ENCODE measurements at regions not wholly inside any gene's neighbourhood (a gene's known extent, or its start where the extent isn't known, plus 50 kb on each side); places are given as distances from the start of the nearest gene placed in this dataset.

DNA sequence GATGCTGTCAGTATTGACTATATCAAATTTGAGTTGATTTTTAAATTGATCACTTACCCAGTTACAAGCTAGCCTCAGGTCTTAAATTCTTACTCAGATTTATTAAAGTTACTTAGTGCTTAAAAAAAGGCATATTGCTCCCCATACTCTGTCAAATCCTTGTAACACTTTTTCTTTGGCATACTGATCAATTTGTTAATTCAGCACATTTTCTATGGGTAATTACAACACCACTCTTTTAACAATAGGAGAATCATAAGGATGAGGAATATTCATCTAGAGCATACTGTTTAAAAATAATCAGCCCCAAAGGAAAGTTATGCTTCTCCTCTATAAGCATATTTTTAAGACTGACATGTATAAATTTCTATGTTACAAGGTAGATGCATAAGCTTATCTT lies 482.5 kb downstream of the PABPC4L start:
- DNase-seq = no peak

DNA sequence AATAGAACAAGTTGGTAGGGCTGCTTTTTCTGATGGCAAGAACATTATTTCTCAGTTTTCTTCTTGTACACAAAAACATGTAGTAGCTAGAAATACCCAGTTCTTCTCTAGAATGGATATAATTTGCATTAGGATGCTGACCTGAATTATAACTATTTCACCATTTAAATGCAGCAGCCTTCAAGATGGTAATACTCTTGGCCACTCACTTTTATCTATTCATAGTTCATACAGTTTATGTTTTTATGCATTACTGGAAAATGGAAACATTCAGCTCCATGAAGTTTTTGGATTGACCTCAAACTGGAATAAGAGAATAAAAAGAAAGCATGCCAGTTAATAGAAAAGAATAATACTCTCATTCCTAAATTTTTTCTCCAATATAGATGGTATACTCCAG lies 487.4 kb downstream of the PABPC4L start:
- no peak for DNase-seq

DNA sequence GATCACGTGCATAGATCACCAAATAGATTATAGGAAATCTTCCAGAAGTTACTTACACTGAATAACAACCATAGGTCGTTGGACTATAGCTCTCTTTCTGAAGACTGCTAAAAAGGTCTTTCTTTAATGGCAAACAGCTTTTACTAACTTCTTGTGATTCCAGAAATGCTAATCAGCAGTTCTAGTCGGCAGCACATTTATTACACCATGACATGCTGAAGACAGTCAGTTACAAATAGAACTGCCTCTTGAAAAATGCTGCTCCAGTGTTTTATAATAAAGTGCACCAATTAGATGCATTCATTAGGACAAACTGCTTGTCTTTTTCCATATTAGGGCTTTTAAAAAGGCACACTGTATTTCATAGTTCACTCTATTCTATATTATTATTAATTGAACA lies 488.2 kb downstream of the PABPC4L start:
- DNase-seq = no peak

DNA sequence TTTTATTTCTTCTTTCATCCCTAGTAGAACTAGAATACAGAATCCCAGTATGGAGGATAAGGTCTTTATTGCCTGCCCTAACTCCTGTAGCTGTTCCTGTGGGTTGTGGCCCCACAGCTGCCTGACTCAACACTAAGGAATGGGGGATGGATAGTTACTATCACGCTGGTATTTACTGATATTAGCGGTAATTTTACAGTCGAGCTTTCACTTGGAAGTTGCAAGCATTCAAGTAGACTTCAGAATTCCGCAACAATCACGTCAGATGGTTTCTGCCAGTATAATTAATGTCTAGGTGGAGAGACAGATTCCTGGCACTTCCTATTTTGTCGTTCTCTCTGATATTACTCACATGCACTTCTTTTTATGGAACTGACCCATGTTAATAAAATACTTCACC lies 489.8 kb downstream of the PABPC4L start:
- no peak for DNase-seq

DNA sequence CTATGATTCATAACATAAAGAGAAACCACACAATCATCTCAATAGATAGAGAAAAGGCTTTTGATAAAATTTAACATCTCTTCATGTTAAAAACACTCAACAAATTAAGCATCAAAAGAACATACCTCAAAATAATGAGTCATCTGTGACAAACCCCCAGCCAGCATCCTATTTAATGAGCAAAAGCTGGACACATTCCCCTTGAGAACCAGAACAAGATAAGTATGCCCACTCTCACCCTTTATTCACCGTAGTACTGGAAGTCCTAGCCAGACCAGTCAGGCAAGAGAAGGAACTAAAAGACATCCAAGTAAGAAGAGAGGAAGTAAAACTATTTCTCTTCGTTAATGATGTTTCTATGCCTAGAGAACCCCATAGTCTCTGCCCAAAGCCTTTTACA lies 507.2 kb downstream of the PABPC4L start:
- no peak for DNase-seq

DNA sequence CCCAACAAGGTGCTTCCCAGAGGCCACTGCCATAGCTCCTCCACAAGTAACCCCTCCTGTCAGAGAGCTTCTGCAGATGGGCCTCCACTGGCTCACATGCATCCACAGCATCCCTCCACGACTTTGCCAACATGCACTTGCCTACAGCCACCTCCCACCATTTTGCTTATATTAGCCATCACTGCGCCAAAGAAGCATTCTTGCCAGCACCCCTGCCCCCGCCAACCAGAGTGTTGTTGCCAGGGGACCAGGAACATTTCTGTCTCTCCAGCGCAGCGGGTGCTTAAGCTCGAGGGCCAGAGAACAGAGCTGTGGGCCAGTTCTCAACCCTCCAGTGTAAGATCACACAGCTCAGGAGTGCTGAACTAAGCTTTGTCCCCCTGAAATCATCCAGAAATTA lies 517.6 kb downstream of the PABPC4L start:
- no peak for DNase-seq

DNA sequence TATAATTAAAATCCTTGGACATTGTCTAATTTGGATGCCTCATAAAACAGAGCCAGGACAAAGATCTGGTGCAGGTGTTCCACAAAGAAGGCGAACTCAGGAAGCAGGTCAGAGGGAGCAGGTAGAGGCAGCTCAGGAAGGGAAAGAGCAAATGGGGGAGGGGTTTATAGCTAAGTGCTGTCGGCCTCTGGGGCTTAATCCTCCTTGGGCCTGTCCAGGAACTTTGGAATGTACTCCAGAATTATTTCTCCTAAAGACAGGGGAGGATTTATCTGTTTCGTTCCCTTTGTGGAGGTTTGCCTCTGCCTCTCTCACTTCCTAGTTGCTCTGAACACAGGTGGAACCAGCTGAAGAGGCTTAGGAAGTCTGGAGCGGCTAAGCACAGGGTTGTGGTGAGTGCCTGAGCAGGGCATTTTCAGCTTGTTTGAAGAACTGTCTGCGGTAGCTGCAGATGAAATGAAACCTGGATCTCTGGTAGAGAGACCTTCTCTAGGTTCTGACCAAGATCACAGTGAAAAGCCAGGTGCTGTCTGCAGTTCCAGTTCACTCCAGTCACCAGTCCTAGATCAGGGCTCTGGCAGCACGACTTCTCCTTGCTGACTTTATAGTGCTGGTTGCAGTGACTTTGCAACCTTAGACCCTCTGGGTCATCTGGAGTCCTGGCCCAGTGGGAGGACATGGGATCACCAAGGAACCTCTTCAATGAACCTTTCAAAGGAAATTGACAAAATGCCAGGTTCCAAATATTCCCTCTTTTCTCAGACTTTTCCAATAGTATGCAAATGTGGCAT lies 519.2 kb downstream of the PCDH10 start:
- DNase-seq = no peak

DNA sequence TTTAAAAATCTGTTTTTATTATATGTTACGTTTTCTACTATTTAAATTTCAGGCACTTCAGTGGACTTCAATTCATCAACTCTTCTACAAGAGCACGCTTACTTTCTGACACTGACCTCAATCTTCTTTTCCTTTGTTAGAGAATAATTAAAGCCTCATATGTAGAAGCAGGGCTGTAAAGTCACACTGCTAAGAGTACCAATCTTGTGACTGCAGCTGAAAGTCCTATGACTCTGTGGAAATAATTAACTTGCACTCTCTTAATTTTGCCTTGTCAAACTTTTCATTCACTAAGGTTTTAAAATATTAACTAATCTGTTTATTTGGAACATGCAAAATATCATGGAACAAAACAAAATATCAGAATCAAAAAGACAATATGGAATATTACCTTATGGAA lies 498.1 kb downstream of the PCDH10 start:
- no peak for DNase-seq

DNA sequence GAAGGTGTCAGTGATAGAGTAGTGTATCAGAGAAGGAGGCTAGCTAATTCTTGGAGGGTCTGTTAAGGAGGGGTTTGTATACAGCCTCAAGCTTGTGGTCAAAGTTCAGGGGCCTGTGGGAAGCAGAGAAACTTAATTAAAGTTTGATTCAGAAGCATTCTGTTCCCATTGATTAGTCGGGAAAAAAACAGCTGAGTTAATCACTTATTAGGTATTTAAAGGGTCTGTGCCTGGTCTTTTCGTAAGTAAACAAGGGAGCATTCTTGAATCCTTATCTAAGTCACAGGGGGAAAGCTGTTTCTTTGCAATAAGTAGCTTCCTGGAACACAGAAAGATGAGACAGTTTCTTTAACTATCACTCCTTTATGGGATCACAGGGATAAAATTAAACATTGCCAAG lies 492.1 kb downstream of the PCDH10 start:
- DNase-seq = no peak

DNA sequence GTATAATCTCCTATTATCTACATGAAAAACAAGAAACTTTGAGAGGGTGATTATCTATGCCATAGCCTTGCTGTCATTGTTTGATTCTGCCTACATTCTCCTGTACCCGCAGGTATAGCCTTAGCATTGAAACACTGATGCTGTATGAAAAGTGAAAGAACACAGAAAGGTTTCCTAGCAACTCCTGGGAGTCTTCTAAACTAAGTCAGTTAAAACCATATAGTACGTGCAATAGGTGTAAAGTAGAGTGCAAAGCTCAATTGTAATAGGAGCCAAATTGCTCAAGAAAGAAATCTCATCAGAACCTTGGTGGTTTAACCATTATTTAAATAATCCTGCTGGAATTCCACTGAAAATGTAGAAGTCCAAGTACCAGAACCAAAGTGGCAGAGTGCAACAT lies 489.7 kb downstream of the PCDH10 start:
- DNase-seq = no peak

DNA sequence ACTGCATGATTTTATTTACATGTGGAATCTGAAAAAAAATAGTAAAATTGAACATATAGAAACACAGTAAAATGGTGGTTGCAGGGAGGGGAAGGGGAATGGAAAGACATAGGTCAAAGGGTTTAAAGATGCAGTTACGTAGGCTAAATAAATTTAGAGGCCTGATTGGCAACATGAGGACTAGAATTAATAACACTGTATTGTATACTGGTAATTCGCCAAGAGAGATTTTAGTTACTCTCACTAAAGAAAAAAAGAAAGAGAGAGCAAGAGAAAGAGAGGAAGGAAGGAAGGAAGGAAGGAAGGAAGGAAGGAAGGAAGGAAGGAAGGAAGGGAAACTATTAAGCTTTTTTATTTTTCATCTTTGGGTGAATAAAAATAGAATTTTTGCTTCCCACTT lies 488.1 kb downstream of the PCDH10 start:
- DNase-seq = no peak

DNA sequence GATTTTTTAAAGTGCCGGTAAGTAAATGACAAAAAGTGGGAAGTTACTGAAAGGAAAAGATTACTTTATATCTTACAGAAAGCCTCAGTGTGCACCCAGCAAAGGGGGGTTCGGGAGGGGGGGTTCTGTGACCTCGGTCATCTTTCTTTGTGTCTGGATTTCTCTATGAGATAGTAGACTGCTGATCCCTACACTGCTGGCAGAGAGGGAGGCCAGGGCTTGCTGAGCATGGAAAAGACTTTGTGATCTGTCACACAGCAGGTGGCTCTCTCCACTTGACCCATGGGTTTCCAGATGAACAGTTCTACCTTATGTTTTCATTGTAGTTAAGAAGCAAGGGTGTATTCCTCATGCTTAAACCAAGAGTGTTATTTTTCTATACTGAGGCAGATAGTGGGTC lies 475.6 kb downstream of the PCDH10 start:
- no peak for DNase-seq

DNA sequence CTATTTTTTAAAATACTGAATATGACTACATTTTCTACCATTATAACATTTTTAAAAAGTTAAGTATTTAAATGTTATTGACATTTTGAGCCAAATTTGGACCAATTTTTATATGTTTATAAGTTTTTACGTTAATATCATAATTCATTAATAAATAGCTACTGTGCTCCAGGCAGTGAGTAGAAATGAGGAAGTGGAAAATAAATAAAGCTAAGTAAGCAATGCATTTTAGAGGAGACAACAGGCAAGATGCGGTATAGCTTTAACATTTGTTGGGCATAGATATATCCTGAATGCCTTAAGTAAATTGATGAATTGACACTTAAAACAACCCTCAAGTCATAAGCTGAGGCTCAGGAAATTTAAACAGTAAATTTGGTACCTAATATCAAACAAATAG lies 474.8 kb downstream of the PCDH10 start:
- no peak for DNase-seq

DNA sequence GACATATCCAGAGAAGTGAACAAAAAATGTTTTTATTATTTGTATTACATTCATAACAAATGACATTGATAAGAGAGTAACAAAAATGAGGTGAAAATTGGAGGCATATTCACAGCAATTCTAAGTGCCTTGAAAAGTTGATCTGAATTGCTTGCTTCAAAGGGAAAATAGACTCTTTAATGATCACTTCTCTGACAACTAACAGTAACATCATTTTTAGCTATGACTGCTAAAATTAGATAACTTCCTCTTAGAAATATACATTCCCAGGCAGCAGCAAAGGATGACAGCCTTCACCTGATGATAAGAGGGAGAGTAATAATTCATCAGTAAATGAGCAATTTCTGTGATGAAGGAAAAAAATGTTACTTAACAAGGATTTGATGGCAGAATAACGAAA lies 472.5 kb downstream of the PCDH10 start:
- no peak for DNase-seq

DNA sequence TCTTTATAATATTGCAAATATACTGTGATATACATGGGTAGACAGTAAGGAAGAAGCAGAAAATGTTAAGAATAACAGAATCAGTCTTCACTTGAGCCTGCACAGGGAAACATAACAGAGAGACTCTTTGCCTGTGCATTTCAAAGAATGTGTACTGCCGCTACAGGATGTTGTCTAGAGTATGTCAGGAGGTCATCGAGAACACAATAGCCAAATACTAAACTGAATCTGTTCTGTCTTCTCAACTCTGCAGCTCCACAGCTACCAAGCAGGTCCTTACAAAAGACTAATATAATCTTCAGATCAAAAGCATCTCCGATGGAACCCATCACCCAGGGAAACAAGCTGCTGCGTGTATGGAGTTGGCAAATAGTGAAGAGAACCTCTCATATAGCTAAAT lies 471.5 kb downstream of the PCDH10 start:
- DNase-seq = no peak

DNA sequence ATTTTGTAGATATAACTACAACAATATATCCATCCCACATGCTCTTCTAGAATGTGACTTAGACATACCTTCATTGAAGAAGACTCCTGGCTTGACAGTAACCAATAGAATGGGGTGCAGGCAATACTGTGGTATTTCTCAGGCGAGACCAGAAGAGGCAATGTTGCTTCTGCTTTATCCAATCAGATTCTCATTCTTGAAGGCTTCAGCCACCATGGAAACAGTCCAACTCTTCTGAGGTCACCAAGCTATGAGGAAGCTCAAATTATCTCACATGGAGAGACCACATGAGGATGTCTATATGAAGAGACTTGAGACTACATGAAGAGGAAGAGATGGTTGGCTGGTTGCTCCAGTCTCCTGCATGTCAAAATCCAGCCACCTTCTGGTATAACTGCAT lies 469.9 kb downstream of the PCDH10 start:
- DNase-seq = no peak

DNA sequence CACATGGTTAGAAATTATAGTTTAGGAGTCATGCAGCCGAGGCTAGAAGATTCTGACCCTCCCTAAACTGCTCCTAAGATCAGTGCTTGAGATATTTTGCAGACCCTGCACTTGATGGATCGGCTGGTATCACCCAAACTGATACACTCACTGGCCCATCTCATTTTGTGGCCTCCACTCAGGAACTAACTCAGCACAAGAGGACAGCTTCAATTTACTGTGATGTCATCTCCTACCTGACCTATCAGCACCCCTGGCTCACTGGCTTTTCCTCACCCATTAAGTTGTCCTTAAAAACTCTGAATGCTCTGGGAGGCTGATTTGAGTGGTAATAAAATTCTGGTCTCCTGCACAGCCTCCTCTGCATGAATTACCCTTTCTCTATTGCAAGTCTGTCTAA lies 450.9 kb downstream of the PCDH10 start:
- no peak for DNase-seq

DNA sequence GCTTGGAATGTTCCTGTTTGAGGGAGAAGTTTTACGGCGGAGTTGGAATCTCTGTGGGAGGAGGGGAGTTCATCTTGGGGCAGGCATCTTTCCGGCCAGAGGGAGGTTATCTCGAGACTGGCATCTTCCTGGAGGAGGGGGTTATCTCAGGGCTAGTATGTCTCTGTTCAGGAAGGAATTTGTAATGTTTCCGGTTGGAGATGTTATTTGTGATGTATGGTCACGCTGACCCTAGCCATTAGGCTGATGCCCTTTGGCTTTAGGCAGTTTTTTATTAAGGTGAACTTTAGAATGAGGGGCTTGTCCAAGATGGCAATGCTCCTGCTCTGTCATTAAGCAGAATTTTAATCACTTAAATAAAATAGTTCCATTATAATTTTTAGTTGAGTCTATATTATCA lies 449.7 kb downstream of the PCDH10 start:
- DNase-seq = no peak

DNA sequence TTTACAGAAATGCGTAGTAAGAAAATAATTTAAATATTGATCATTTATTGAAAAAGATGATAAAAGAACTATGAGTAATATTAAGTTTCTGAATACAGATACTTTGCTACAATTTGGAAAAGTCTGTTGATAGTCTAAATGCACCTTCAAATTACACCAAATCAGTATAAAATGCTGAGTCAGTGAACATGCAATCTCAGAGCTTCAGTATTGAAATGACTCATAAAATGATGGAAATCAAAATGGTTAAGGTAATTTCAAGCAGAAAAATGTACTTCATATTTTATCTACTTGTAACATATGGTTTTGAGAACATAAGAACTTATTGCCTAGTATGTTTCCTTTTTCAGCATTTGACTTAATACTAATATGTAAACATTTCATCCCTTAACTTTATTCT lies 448.2 kb downstream of the PCDH10 start:
- DNase-seq = no peak

DNA sequence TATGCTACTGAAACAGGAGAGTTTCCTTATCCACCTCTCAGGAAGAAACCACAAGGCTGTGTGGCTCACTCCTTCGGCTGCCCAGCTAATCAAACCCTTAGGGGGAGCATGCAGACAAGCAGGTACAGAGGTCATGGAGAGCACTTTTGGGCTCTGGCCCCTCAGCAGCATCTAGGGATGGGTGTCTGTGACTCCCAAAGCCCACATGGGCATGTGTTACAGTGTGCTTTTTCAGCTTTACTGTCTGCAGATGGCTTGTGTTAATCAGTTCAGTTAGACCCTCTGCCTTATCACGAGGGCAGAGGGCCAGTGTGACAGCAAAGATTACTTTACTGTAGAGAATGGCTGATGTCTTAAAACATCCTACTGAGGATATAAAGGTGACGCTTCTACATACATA lies 447.4 kb downstream of the PCDH10 start:
- DNase-seq = no peak

DNA sequence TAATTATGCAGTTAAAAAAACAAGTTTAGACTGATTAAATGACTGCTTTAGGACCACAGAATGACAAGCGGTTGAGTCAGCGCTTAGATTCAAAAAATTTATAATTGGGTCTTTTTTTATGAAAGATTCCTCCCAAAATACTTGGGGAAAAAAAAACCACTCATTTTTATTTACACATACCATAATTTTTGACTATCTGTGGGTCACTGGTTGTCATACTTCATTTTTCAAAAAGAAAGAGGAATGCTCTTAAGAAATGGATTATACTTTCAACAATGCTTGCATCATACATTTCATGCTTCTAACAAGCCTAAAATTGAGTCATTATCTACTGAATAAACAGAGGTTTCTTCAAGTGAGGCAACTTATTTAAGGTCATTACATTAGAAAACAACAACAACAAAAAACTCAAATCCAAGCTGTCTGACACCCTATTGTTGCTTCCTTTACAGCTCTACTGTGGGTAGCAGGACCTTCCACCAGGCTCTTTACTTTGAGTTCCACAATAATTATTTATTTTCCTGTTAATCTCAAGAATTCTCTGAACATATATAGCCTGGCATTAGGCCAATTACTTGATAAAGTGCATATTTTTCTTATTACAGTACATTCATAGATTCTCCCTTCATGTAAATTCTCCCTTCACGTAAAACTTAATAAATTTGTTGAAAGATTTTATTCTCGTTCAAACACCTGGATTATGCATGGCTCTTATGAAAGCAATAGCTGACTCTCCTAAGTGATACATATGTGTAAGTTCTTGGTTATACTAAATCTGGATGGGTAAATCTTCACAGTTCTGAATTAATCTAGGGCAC lies 445.5 kb downstream of the PCDH10 start:
- DNase-seq = no peak

DNA sequence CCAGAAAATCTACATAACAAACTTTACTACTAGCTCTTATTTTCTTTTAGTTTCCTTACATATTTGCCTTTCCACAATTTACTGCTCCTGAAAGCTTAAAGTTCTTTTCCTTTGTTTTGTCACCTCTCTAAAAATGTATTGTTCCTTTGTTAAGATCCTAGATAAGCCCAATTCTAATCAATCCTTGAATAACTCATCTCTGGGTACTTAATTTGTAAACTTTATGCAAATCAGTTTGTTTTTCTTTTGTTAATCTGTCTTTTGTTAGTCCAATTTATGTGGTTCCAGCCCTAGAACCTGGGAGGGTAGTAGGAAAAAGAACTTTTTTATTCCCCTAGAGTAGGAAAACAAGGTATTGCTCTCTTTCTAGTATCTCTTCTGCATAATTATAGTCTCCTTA lies 444.7 kb downstream of the PCDH10 start:
- no peak for DNase-seq

DNA sequence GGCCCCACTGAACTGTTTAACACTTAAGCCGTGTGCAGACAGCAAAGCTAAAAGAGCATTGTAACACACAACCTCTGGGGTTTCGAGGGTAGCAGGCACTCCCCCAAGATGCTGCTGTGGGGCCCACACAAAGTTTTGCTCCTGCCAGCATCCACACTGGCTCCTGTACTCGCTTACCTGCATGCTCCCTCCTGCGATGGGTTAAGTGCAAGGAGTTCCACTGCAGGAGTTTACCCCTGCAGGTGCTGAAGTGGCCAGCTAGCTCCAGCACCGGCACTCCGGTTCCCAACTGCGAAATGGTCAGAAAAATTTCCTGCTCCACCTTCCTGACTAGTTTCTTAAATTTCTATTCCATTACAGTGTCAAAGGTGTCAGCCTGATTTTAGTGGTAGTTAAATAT lies 443.5 kb downstream of the PCDH10 start:
- no peak for DNase-seq

DNA sequence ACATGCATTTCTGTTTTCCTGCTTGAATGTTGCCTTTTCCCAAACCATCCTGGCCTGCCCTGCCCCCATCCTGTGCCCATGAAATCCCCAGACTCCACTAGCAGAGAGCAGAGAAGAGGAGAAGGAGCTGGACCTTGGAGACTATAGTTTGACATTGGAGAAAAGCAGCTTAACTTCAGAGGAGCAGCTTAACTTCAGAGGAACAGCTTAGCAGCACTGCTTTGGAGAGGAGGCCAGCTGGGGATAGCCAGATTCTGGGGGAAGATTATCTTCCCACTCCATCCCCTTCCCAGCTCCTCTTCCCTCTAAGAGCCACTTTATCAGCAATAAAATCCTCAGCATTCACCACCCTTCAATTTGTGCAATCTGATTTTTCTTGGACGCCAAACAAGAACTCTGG lies 443.0 kb downstream of the PCDH10 start:
- no peak for DNase-seq

DNA sequence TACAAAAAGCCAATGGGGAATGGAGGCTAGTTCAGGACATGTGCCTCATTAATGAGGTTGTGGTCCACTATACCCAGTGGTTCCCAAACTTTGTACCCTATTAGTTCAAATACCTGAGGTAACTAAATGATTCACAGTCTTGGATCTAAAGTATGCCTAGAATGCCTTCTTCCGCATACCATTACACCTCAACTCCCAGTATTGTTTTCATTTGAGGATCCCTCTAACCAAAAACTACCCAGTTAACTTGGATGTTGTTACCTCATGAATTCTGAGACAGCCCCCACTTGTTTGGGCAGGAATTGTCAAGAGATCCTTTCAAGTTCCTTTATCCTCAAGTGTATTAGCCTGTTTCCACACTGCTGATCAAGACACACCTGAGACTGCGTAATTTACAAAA lies 439.2 kb downstream of the PCDH10 start:
- DNase-seq = no peak
